ENCODE measurements at regions not wholly inside any gene's neighbourhood (a gene's known extent, or its start where the extent isn't known, plus 50 kb on each side); places are given as distances from the start of the nearest gene placed in this dataset.

DNA sequence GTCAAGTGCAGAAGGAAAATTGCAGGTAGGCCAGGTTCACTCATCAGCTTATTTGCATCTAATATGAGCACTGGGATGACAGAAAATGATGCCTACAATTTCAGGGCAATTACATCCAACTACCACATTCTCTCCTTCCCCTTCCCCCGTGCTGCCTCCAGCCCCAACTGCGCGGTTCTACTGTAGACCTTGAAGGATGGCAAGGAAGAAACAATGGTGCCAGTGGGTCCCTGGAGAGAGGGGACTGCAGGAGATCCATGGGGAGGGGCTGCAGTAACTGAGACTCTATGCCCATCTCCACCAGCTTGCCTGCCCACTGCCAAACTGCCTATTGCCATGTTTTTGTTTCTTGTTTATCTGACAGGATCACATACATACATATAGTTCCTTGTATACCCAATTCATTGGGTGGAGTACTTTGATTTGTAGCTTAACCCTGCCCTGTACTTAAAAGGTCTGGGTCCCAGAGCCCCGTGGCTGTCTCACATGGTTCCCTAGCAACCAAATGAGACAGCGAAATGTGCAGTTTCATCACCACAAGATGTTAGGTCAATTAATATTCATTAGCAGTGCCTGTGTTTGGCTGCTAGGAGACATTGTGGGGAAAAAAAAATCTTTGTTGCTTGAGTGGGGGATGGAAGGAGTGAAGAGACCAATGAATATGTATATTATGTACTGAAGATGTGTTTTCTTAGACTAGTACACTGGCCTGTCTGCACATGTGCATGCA is 253.5 kb upstream of the PLET1 start:
- CTCF ChIA-PET (ENCODE audit: partially characterized antibody), result no interaction called here
- Histone ChIP-seq H2AK5ac (ENCODE audit: low read depth, low read length) (no peak overlapping the region), H3K14ac (ENCODE audit: insufficient read length) (no peak overlapping the region), H3K9ac (replicated peaks in 1 of 4; ENCODE audit: extremely low read depth in 1 of 4, low read depth in 3 of 4, low read length in 3 of 4) (no peak overlapping the region), H4K5ac (ENCODE audit: insufficient read length, low read depth, low read length) (no peak overlapping the region), H3K4ac (replicated peaks; ENCODE audit: insufficient read length, low read depth, low read length) (no peak overlapping the region), H3K36me3 (ENCODE audit: control insufficient read depth in 2 of 4, insufficient read depth in 4 of 4, low read length in 3 of 4) (no peaks in the 10 kb centered on the region), H3K56ac (replicated peaks; ENCODE audit: insufficient read length, low read depth, low read length) (no peak overlapping the region), H3K4me2 (ENCODE audit: insufficient read depth in 1 of 2, low read depth in 2 of 2, low read length in 2 of 2) (no peak overlapping the region), H3K4me3 (ENCODE audit: extremely low read depth in 1 of 4, insufficient read depth in 2 of 4, low read depth in 3 of 4, low read length in 4 of 4) (no peak overlapping the region), H3K27ac (ENCODE audit: low read depth, low read length) (no peak overlapping the region), H3K4me1 (replicated peaks in 1 of 4; ENCODE audit: control insufficient read depth in 3 of 4, insufficient read depth in 4 of 4, low read length in 3 of 4) (peaks cover 0 to 2% (median 0%) of the 10 kb centered on the region in 4 experiments; a peak in 2 of 7 replicates), H3K18ac (ENCODE audit: extremely low read depth, low read length) (no peak overlapping the region), H3K27me3 (replicated peaks in 1 of 4; ENCODE audit: control insufficient read depth in 3 of 4, extremely low read depth in 1 of 4, insufficient read depth in 3 of 4, low read length in 3 of 4) (no peaks in the 10 kb centered on the region), H4K8ac (ENCODE audit: extremely low read depth, insufficient read depth, low read length) (no peak overlapping the region), H2BK120ac (replicated peaks; ENCODE audit: low read depth, low read length) (no peak overlapping the region), H3K79me1 (ENCODE audit: low read depth, low read length) (no peaks in the 10 kb centered on the region), H2BK15ac (ENCODE audit: low read length) (no peak overlapping the region), H4K20me1 (replicated peaks in 1 of 2; ENCODE audit: control insufficient read depth in 1 of 2, insufficient read depth in 2 of 2, low read length in 2 of 2) (no peaks in the 10 kb centered on the region), H2BK5ac (ENCODE audit: low read depth, low read length) (no peak overlapping the region), H2BK12ac (ENCODE audit: low read depth, low read length) (no peak overlapping the region), H3K23me2 (ENCODE audit: low read depth, low read length) (no peaks in the 10 kb centered on the region; the same call in 1 of the 2 replicates), H2BK20ac (ENCODE audit: low read length) (no peak overlapping the region), H3K9me3 (ENCODE audit: insufficient read depth in 2 of 2, low read depth in 1 of 2, low read length in 1 of 2) (no peaks in the 10 kb centered on the region), H4K91ac (replicated peaks; ENCODE audit: insufficient read length, low read length) (no peak overlapping the region), H3K79me2 (ENCODE audit: control insufficient read depth in 1 of 2, insufficient read depth in 2 of 2, low read length in 2 of 2) (no peaks in the 10 kb centered on the region; a peak in 1 of 4 replicates), H3K23ac (ENCODE audit: insufficient read length) (no peak overlapping the region), H2AFZ (ENCODE audit: low read length) (no peak overlapping the region; the same call in 1 of the 2 replicates)
- FAIRE-seq (no peak), DNase-seq (ENCODE audit: low read depth in 1 of 2, low spot score in 2 of 2) (peak in 1 of 2 experiments; percentile 19)
- WGBS, 2 experiments (ENCODE audit: extremely low coverage in 1 of 2, insufficient coverage in 1 of 2, insufficient read length in 1 of 2, insufficient replicate concordance in 2 of 2, low coverage in 1 of 2, low lambda C conversion rate in 2 of 2, missing lambda C conversion rate in 1 of 2), result 88% methylated on average over 5 of the region's 5 CpGs; no CpG with 5 or more reads in 1 of the 2 experiments
- POLR2A ChIA-PET (ENCODE audit: partially characterized antibody), result no interaction called here
- TF ChIP-seq TAF1 (IDR thresholded peaks at IDR 0.05; ENCODE audit: low read depth, low read length) (no peak), ASH2L (IDR thresholded peaks at IDR 0.05; ENCODE audit: low read length) (no peak), EZH2 (IDR thresholded peaks at IDR 0.05; ENCODE audit: low read depth, low read length, severe bottlenecking) (no peak), TBP (IDR thresholded peaks at IDR 0.05; ENCODE audit: low read depth, low read length) (no peak), CEBPB (IDR thresholded peaks at IDR 0.05; ENCODE audit: low read depth, low read length) (no peak), PHF8 (conservative IDR thresholded peaks at IDR 0.05; ENCODE audit: low read depth, low read length) (no peak)

All from H1 (cell line).